HG02870 (cell line): ENCODE measurements at regions not wholly inside any gene's neighbourhood (a gene's known extent, or its start where the extent isn't known, plus 50 kb on each side); places are given as distances from the start of the nearest gene placed in this dataset.

Experiments
- ATAC-seq: cut with Tn5 transposase; IDR thresholded peaks from one replicate; pipeline ENCODE4 v1.9.1; 2021; ENCODE audit warnings: mild to moderate bottlenecking, moderate library complexity; ENCODE audit not compliant: unreplicated experiment

DNA sequence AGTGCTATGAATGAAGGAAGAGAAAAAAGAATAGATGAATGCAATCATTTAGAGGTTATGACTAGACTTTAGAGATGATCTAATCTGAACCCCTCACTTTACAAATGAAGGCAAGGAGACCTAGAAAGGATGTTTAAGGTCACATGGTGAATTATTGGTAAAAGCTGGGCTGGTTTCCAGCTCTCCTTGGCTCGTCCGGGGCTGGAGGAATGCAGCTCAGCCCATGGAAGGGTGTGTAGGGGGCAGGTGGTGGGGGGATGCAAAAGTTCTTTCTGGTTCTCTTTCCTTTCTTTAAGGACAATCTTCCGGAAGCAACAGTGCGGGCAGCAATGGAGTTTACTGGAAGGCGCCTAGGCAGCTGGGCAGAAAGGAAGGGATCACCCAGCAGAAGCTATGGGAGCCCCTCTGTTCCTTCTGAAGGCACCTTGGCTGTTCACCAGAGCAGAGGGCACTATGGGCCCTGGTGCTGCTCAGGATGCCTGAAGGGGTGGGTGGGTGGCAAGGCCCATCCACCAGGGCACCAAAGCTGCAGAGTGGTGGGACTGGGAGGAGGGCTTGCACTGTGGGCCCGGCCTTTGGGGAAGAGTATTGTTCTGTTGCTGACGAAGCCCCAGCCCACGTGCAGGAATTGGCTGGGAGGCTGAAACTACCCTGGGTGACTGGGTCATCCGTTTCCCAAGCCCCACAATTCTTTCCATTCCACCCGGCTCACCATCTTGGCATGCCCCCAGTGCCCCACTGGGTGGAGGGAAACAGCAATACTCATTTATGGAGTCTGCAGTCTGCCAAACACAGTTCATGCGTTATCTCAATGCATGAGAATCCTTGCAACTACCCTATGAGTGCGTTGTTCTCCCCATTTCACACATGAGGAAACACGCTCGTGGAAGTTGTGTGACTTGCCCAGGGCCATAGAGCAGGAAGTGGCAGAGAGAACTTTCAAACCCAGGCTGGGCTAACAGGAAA lies 78.2 kb downstream of the IRF2BPL start:
- no peak for ATAC-seq

GRCh38 chr14:76948976-76949375 lies 79.5 kb downstream of the IRF2BPL start:
- ATAC-seq = no peak

DNA sequence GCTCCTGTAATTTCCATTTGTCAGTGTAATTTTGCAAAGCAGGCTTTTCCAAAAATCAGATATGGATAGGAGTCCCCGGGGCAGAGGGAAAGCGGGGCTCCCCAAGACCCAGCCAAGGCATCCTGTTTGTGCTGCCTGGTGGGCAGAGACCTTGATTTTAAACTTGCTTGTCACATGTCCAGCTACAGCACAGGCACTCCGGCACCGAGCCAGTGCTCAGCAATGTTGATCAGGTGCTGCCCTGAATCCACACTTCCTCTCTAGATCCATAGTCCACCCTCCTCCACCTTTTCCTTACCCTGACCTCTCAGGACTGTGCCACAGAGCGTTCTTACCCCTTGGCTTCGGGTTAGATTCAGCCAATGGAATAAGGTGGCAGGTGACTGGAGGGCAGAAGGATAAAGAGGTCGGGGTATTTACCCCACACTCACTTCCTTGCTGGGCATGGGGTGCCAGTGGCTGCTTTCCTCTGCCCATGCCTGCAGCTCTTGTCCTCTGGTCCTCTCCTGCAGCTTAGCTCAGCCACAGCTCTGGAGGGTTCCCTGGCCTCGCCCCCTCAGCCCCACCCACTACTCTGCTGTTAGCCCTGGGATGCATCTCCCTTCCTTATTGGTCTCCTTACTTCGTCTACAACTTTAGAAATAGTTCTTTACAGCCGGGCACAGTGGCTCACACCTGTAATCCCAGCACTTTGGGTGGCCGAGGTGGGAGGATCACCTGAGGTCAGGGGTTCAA lies 80.1 kb downstream of the IRF2BPL start:
- no peak for ATAC-seq

- ATAC-seq = no peak
Observed at GRCh38 chr14:76947838-76948184, 80.7 kb downstream of the IRF2BPL start.

- ATAC-seq = peak; percentile 82
Observed at GRCh38 chr14:76947078-76947837, 81.2 kb downstream of the IRF2BPL start.

DNA sequence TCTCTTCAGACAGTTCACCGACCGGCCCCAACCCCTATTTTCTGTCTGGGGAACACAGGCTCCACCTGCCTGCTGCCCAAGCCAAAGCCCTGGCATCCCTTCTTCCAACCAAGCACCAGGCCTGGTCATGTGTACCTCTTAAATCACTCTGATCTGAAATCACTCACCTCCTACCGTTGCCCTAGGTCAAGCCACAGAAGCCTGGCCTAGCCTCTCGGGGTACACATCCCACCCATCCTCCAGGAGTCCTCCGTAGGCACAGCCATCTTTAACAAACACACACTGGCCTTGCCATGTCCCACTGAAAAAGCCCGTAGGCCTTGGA lies 81.8 kb downstream of the IRF2BPL start:
- ATAC-seq = no peak

- ATAC-seq = no peak
Observed at GRCh38 chr14:76943072-76943471, 85.4 kb downstream of the IRF2BPL start.

DNA sequence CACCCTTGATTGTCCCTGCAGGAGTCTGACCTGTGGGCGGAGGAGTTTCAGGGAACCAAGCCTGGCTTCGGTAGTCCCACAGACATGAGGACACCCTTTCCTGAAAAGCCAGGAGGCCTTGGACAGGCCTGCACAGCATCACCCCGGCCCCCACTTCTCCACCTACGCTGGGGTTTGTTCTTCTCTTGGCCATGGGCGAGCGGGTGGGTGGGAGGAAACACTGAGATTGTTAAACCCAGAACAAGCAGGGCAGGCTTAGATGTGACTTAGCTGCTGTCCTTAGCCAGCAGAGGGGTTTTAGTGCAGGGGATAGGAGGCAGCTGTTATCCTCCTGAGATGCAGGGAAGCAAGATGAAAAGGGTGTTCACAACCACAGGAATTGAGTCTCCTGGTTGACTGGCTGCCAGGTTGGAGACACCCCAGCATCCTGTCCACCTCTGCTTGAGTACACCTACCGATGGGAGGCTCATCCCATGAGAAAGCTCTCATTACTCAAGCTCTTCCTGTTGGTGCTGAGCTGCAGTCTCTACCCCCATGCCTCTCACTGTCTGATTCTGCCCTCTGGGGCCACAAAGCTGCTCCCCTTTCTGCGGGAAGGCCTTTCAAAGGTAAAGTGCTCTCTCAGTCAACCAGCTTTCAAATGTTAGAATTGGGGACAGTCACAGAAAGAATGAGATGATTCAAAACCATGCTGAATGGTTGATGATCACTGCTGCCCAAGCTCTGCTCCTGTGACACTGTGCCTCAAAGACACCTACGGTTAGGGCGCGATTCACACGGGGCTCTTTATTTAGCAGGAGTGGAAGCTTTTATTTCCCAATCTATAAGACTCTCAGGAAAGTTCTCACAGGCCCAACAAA lies 86.3 kb downstream of the IRF2BPL start:
- ATAC-seq = no peak

- no peak for ATAC-seq
Observed at GRCh38 chr14:76941544-76941943, 87.0 kb downstream of the IRF2BPL start.

DNA sequence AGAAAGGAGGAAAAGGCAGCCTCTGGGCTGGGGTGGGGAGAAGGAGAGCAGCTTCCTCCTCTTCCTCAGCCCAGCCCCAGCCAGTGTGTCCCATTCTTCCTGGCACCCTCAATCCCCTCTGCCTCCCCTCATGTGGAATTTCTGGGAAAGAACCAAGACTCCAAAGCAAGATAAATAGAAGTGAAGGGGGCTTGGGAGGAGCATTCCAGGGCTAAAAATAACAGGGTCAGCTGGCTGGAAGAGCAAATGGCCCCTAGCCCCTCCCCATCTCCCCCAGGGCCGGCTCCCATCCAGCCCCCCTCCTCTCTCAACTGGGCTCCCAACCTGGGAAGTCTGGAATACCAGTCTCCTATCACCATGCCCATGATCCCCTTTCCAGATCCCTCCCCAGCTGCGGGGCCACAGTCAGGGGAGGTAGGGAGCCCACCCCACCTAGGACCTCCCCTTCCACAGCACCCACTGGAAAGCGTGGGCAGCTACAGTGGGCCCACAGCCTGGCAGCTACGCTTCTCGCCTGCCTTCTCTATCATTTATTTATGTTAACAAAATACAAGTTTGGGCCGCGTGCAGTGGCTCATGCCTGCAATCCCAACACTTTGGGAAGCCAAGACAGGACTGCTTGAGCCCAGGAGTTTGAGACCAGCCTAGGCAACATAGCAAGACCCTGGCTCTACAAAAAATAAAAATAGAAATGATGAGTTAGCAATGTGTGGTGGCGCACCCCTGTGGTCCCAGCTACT lies 88.3 kb downstream of the IRF2BPL start:
- no peak for ATAC-seq

GRCh38 chr14:76939015-76939742 lies 89.3 kb downstream of the IRF2BPL start:
- ATAC-seq = no peak

DNA sequence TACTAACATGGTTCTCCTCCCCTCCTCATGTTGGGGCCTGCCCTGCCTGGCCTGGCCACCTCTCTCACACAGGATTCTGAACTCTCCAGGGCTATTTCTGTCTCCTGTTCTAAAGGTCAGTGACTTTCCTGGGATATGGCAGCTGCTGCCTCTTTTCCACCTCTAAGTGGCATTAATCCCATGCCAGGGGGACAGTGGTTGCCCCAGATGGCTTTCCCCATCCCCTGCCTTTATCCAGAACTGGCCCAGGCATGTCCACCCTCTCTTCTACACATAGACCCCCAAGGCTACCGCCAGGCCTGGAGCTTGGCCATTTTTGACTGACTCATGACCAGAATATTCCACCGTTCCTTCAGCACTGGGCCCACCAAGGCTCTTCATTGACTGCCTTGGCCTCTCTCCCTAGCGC lies 90.4 kb downstream of the IRF2BPL start:
- ATAC-seq = no peak

- no peak for ATAC-seq
Observed at GRCh38 chr14:76937181-76938091, 91.1 kb downstream of the IRF2BPL start.

GRCh38 chr14:76936483-76936882 lies 92.0 kb downstream of the IRF2BPL start:
- ATAC-seq = no peak

DNA sequence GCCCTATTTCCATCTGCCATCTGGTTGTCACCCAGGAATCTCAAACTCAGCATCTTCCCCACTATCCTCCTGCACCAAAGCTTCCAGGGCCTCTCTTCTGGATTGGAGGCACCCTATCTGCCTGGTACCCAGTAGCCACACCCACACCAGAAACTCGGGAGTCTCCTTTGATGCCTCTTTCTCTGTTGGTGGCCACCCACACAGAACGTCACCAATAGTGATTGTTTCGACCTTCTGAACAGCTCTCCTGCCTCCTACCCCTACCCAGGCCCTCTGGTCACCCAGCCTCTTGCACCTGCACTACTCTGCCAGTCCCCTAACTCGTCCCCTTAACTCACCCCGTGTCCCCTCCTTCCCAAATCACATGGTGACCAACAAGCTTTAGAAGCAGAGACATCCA lies 95.0 kb downstream of the IRF2BPL start:
- ATAC-seq = no peak

DNA sequence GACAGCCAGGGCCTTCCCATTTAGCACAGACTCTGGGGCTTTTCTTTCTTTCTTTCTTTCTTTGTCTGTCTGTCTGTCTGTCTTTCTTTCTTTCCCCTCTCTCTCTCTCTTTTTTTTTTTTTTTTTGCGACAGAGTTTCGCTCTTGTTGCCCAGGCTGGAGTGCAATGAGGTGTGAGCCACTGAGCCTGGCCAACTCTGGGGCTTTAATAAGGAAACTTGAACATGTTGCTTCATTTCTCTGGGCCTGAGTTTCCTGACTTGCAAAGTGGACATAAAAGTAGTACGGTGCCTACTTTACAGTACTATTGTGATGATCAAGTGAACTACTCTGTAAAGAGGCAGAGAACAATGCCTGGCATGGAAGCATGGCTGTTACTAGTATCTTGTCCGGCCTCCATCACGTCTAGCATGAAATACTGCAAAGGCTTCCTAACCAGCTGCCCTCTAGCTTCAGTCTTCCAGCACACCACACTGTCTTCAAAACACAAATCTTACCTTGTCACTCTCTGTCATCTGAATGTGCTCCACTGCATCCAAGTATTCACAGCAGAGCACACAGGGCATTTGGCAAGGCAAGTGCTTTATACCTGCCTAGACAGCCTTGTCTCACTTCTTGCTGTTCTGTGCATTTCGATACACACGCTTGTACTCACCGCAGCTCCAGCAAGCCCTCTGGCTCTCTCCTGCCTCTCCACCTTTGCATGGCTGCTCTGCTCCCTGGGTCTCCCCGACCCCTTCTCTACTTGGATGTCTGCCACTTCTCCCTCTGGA lies 96.7 kb downstream of the IRF2BPL start:
- ATAC-seq = no peak

DNA sequence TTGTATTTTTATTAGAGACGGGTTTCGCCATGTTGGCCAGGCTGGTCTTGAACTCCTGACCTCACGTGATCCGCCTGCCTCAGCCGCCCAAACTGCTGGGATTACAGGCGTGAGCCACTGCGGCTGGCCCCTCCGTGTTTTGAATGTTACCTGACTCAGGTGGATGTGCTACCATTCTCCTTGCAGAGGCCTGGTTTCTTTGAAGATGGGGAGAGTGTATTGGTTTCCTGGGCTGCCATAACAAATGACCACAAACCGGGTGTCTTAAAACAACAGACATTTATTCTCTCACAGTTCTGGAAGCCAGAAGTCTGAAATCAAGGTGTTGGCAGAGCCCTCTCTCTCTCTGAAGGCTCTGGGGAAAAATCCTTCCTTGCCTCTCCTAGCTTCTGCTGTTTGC lies 98.0 kb downstream of the IRF2BPL start:
- ATAC-seq = no peak
